Activated CD8-positive, alpha-beta memory T cell treated with anti-CD3 and anti-CD28 coated beads, Interleukin-2, amount 50 U/mL, for 24 hours (primary cell): ENCODE measurements at regions not wholly inside any gene's neighbourhood (a gene's known extent, or its start where the extent isn't known, plus 50 kb on each side); places are given as distances from the start of the nearest gene placed in this dataset.
"Not testable (repeated sequence)": the region's sequence is repeated elsewhere in the genome, so short reads cannot be mapped to it uniquely, and the experiment has no call there.

Experiments used
- DNase-seq: peaks from one replicate; pipeline ENCODE4 v3.0.0-alpha.2; 2020; ENCODE audit errors: extremely low read depth

GRCh38 chr1:55310505-55310971 lies 95.4 kb upstream of the USP24 start:
- DNase-seq: no peak

- no peak for DNase-seq
Measured at GRCh38 chr1:55309786-55310504, 94.8 kb upstream of the USP24 start.

GRCh38 chr1:55309053-55309452 lies 93.9 kb upstream of the USP24 start:
- DNase-seq: no peak

GRCh38 chr1:55305735-55306134 lies 90.6 kb upstream of the USP24 start:
- DNase-seq: no peak

GRCh38 chr1:55304229-55304740 lies 89.1 kb upstream of the USP24 start:
- no peak for DNase-seq

- no peak for DNase-seq
Measured at GRCh38 chr1:55302972-55303371, 87.8 kb upstream of the USP24 start.

GRCh38 chr1:55301912-55302311 lies 86.7 kb upstream of the USP24 start:
- no peak for DNase-seq

- no peak for DNase-seq
Measured at GRCh38 chr1:55300975-55301374, 85.8 kb upstream of the USP24 start.

- no peak for DNase-seq
Measured at GRCh38 chr1:55298167-55298894, 83.2 kb upstream of the USP24 start.

GRCh38 chr1:55296247-55296646 lies 81.1 kb upstream of the USP24 start:
- DNase-seq: not testable (repeated sequence)

GRCh38 chr1:55289614-55290013 lies 74.5 kb upstream of the USP24 start:
- no peak for DNase-seq

- no peak for DNase-seq
Measured at GRCh38 chr1:55289042-55289441, 73.9 kb upstream of the USP24 start.

GRCh38 chr1:55288245-55288644 lies 73.1 kb upstream of the USP24 start:
- no peak for DNase-seq

GRCh38 chr1:55287723-55288122 lies 72.6 kb upstream of the USP24 start:
- DNase-seq: no peak

GRCh38 chr1:55286856-55287602 lies 71.9 kb upstream of the USP24 start:
- no peak for DNase-seq

- no peak for DNase-seq
Measured at GRCh38 chr1:55285834-55286233, 70.7 kb upstream of the USP24 start.

GRCh38 chr1:55284856-55285255 lies 69.7 kb upstream of the USP24 start:
- no peak for DNase-seq

GRCh38 chr1:55282058-55282457 lies 66.9 kb upstream of the USP24 start:
- no peak for DNase-seq

GRCh38 chr1:55280731-55281130 lies 65.6 kb upstream of the USP24 start:
- no peak for DNase-seq

GRCh38 chr1:55279627-55280026 lies 64.5 kb upstream of the USP24 start:
- no peak for DNase-seq

GRCh38 chr1:55278378-55278777 lies 63.2 kb upstream of the USP24 start:
- no peak for DNase-seq

GRCh38 chr1:55277377-55278130 lies 62.4 kb upstream of the USP24 start:
- DNase-seq: peak; percentile 56
